Left cardiac atrium (tissue), 4 donors: ENCODE measurements at regions not wholly inside any gene's neighbourhood (a gene's known extent, or its start where the extent isn't known, plus 50 kb on each side); places are given as distances from the start of the nearest gene placed in this dataset.
"Not testable (repeated sequence)": the region's sequence is repeated elsewhere in the genome, so short reads cannot be mapped to it uniquely, and the experiment has no call there.

ENCODE experiments used
- ATAC-seq, 2 donors: fragments of 200-7000 bp; cut with Tn5 transposase; one replicate each; pipeline ENCODE4 v1.9.1; 2020; ENCODE audit warnings: mild to moderate bottlenecking in 2 of 2, moderate library complexity in 2 of 2
- DNase-seq: peaks from one replicate; pipeline ENCODE4 v3.0.0-alpha.2; 2020
- intact Hi-C, 2 donors: fragments of 100-400 bp; cut with DNase I; formaldehyde crosslinking; loops; one replicate each; pipeline versions ENCODE4 v1.14.1 to v1.15.1; 2022 to 2023
- donor health status: DM: no; HTN: yes; CAD: no.
- donor health status: DM: no; HTN: yes; CAD: no; lungs with severe emphysema.
- donor health status: DM: yes; HTN: yes; CAD: no.
- donor health status: Dilated cardiomyopathy.

- DNase-seq (no peak), ATAC-seq (no peak)
- intact Hi-C loops = no loop called here
Observed at GRCh38 chr5:101580591-101580990, 677.5 kb upstream of the ST8SIA4 start.

- ATAC-seq (no peak), DNase-seq (no peak)
- intact Hi-C loops = no loop called here
Observed at GRCh38 chr5:101574017-101574416, 670.9 kb upstream of the ST8SIA4 start.

- ATAC-seq = no peak
- no peak for DNase-seq
- intact Hi-C loops = no loop called here
Observed at GRCh38 chr5:101561018-101561417, 657.9 kb upstream of the ST8SIA4 start.

GRCh38 chr5:101543780-101544179 lies 640.7 kb upstream of the ST8SIA4 start:
- ATAC-seq (no peak), DNase-seq (no peak)
- intact Hi-C loops = no loop called here

GRCh38 chr5:101539315-101539714 lies 636.2 kb upstream of the ST8SIA4 start:
- intact Hi-C loops = no loop called here
- no peak for ATAC-seq

GRCh38 chr5:101535626-101536025 lies 632.5 kb upstream of the ST8SIA4 start:
- DNase-seq (no peak), ATAC-seq (no peak)
- intact Hi-C loops = no loop called here

More at GRCh38 chr5:101539315-101539714, 636.2 kb upstream of the ST8SIA4 start:
- DNase-seq = no peak

GRCh38 chr5:101534491-101535110 lies 631.5 kb upstream of the ST8SIA4 start:
- ATAC-seq = no peak
- intact Hi-C loops = no loop called here
- no peak for DNase-seq

- intact Hi-C loops = no loop called here
- no peak for DNase-seq
- no peak for ATAC-seq
Observed at GRCh38 chr5:101532430-101532829, 629.3 kb upstream of the ST8SIA4 start.

GRCh38 chr5:101531026-101531425 lies 627.9 kb upstream of the ST8SIA4 start:
- DNase-seq (no peak), ATAC-seq (no peak)
- intact Hi-C loops = no loop called here

- intact Hi-C loops, ATAC-seq, DNase-seq: not testable (repeated sequence)
Observed at GRCh38 chr5:101529094-101529493, 626.0 kb upstream of the ST8SIA4 start.

GRCh38 chr5:101520417-101520816 lies 617.3 kb upstream of the ST8SIA4 start:
- ATAC-seq = no peak
- no peak for DNase-seq
- intact Hi-C loops = no loop called here

- ATAC-seq (no peak), DNase-seq (no peak)
- intact Hi-C loops = no loop called here
Observed at GRCh38 chr5:101517795-101518194, 614.7 kb upstream of the ST8SIA4 start.

GRCh38 chr5:101515721-101516120 lies 612.6 kb upstream of the ST8SIA4 start:
- intact Hi-C loops = no loop called here
- DNase-seq (no peak), ATAC-seq (no peak)

- DNase-seq (no peak), ATAC-seq (no peak)
- intact Hi-C loops = no loop called here
Observed at GRCh38 chr5:101505891-101506570, 602.9 kb upstream of the ST8SIA4 start.

- intact Hi-C loops = no loop called here
- DNase-seq (no peak), ATAC-seq (no peak)
Observed at GRCh38 chr5:101482931-101483330, 579.8 kb upstream of the ST8SIA4 start.

- DNase-seq (no peak), ATAC-seq (no peak)
- intact Hi-C loops = no loop called here
Observed at GRCh38 chr5:101473483-101473882, 570.4 kb upstream of the ST8SIA4 start.

- DNase-seq = no peak
- no peak for ATAC-seq
- intact Hi-C loops = no loop called here
Observed at GRCh38 chr5:101461455-101461854, 558.4 kb upstream of the ST8SIA4 start.

- intact Hi-C loops = no loop called here
- ATAC-seq = no peak
Observed at GRCh38 chr5:101458587-101458986, 555.5 kb upstream of the ST8SIA4 start.

GRCh38 chr5:101455851-101456250 lies 552.8 kb upstream of the ST8SIA4 start:
- DNase-seq = no peak
- intact Hi-C loops = no loop called here
- ATAC-seq = no peak

More at GRCh38 chr5:101458587-101458986, 555.5 kb upstream of the ST8SIA4 start:
- DNase-seq = no peak

GRCh38 chr5:101455048-101455447 lies 552.0 kb upstream of the ST8SIA4 start:
- ATAC-seq (no peak), DNase-seq (no peak)
- intact Hi-C loops = no loop called here

- ATAC-seq, DNase-seq, intact Hi-C loops: not testable (repeated sequence)
Observed at GRCh38 chr5:101442281-101442680, 539.2 kb upstream of the ST8SIA4 start.
